Ishikawa (cell line): ENCODE measurements at regions not wholly inside any gene's neighbourhood (a gene's known extent, or its start where the extent isn't known, plus 50 kb on each side); places are given as distances from the start of the nearest gene placed in this dataset.

Experiments
- EGR1 ChIP-seq: IDR thresholded peaks from 2 replicates; pipeline ENCODE4 v1.6.1; 2012
- RAD21 ChIP-seq: IDR thresholded peaks from 2 replicates; pipeline ENCODE4 v1.6.1; 2012; ENCODE audit warnings: low read depth
- TCF12 ChIP-seq: IDR thresholded peaks from 2 replicates; pipeline ENCODE4 v1.6.1; 2012; ENCODE audit warnings: low read depth
- USF1 ChIP-seq: IDR thresholded peaks from 2 replicates; pipeline ENCODE4 v1.6.1; 2012
- TF ChIP-seq, protein P1 (sequence below): IDR thresholded peaks from 2 replicates; pipeline ENCODE4 v1.6.1; 2012; ENCODE audit warnings: low read depth, mild to moderate bottlenecking

DNA sequence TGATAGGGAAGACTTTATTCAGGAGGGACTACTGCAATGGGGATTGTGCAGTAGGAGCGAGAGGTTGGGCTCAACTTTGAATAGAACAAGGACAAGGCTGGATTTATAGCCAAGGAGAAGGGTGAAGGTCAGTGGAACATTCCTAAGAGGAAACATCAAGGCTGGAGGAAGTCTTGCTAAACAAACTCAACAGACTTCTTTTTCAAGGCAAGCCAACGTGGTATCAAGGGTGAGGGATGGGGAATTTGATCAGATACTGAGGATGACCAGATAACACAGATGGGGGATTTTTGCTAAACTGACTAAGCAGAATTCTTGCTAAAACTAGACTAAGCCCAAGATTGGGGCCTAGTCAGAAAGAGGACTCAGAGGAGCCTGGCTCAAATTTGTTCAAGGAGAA, 107.3 kb downstream of the DUSP10 start:
- TF ChIP-seq RAD21 = no peak
- TF ChIP-seq, protein P1, sequence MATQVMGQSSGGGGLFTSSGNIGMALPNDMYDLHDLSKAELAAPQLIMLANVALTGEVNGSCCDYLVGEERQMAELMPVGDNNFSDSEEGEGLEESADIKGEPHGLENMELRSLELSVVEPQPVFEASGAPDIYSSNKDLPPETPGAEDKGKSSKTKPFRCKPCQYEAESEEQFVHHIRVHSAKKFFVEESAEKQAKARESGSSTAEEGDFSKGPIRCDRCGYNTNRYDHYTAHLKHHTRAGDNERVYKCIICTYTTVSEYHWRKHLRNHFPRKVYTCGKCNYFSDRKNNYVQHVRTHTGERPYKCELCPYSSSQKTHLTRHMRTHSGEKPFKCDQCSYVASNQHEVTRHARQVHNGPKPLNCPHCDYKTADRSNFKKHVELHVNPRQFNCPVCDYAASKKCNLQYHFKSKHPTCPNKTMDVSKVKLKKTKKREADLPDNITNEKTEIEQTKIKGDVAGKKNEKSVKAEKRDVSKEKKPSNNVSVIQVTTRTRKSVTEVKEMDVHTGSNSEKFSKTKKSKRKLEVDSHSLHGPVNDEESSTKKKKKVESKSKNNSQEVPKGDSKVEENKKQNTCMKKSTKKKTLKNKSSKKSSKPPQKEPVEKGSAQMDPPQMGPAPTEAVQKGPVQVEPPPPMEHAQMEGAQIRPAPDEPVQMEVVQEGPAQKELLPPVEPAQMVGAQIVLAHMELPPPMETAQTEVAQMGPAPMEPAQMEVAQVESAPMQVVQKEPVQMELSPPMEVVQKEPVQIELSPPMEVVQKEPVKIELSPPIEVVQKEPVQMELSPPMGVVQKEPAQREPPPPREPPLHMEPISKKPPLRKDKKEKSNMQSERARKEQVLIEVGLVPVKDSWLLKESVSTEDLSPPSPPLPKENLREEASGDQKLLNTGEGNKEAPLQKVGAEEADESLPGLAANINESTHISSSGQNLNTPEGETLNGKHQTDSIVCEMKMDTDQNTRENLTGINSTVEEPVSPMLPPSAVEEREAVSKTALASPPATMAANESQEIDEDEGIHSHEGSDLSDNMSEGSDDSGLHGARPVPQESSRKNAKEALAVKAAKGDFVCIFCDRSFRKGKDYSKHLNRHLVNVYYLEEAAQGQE = no peak
- TF ChIP-seq USF1 = no peak
- no peak for TF ChIP-seq TCF12
- TF ChIP-seq EGR1 = no peak
